ENCODE measurements at regions not wholly inside any gene's neighbourhood (a gene's known extent, or its start where the extent isn't known, plus 50 kb on each side); places are given as distances from the start of the nearest gene placed in this dataset.
"Not testable (repeated sequence)": the region's sequence is repeated elsewhere in the genome, so short reads cannot be mapped to it uniquely, and the experiment has no call there.

DNA sequence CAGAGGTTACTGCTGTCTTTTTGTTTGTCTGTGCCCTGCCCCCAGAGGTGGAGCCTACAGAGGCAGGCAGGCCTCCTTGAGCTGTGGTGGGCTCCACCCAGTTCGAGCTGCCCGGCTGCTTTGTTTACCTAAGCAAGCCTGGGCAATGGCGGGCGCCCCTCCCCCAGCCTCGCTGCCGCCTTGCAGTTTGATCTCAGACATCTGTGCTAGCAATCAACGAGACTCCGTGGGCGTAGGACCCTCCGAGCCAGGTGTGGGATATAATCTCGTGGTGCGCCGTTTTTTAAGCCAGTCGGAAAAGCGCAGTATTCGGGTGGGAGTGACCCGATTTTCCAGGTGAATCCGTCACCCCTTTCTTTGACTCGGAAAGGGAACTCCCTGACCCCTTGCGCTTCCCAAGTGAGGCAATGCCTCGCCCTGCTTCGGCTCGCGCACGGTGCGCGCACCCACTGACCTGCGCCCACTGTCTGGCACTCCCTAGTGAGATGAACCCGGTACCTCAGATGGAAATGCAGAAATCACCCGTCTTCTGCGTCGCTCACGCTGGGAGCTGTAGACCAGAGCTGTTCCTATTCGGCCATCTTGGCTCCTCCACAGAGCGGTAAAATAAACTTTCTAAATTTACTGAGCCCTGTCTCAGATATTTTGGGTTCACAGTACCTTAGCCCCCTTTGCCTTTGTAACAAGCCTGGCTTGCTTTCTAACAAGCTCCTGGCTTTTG lies 64.9 kb upstream of the ENPEP start:
- not testable (repeated sequence) for H3K9me3 ChIP-seq (ENCODE audit: control insufficient read depth, insufficient read depth, low read depth, low read length); H3K4me3 ChIP-seq (ENCODE audit: low read depth, low read length); H3K4me1 ChIP-seq (ENCODE audit: control insufficient read depth, insufficient read depth, low read length); H3K36me3 ChIP-seq (ENCODE audit: control insufficient read depth in 2 of 2, insufficient read depth in 1 of 2, low read length in 2 of 2)
- peak overlapping the region; percentile 96 for H3K27ac ChIP-seq (ENCODE audit: extremely low read depth, low read depth, low read length)
- POLR2A ChIA-PET: interaction anchor here (1.1 kb wide), 1 partner anchor 79 kb away, joined by 5 read pairs; no protein-coding TSS in a partner anchor
- CTCF ChIA-PET: interaction anchor here (0.5 to 0.6 kb wide), 2 partner anchors 123 to 477 kb away, joined by 3 to 4 read pairs; no protein-coding TSS in a partner anchor
- TF ChIP-seq ZBTB48 (tag by site-specific recombination; IDR thresholded peaks at IDR 0.05) (peak; percentile 76; the same call in 1 of the 2 replicates), YY1 (tag by site-specific recombination; IDR thresholded peaks at IDR 0.05) (peak; percentile 50; the same call in 1 of the 2 replicates), ZBTB26 (tag by site-specific recombination; optimal IDR thresholded peaks at IDR 0.05) (peak; percentile 51), KLF1 (tag by site-specific recombination; IDR thresholded peaks at IDR 0.05) (0 out of 2 replicates have a peak, but pooled peaks have one; percentile 19), ZNF335 (tag by site-specific recombination; conservative IDR thresholded peaks at IDR 0.05) (peak; percentile 33; the same call in 1 of the 2 replicates)
- TF ChIP-seq, protein P1, sequence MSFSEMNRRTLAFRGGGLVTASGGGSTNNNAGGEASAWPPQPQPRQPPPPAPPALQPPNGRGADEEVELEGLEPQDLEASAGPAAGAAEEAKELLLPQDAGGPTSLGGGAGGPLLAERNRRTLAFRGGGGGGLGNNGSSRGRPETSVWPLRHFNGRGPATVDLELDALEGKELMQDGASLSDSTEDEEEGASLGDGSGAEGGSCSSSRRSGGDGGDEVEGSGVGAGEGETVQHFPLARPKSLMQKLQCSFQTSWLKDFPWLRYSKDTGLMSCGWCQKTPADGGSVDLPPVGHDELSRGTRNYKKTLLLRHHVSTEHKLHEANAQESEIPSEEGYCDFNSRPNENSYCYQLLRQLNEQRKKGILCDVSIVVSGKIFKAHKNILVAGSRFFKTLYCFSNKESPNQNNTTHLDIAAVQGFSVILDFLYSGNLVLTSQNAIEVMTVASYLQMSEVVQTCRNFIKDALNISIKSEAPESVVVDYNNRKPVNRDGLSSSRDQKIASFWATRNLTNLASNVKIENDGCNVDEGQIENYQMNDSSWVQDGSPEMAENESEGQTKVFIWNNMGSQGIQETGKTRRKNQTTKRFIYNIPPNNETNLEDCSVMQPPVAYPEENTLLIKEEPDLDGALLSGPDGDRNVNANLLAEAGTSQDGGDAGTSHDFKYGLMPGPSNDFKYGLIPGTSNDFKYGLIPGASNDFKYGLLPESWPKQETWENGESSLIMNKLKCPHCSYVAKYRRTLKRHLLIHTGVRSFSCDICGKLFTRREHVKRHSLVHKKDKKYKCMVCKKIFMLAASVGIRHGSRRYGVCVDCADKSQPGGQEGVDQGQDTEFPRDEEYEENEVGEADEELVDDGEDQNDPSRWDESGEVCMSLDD (tag by site-specific recombination; IDR thresholded peaks at IDR 0.05): 0 out of 2 replicates have a peak, but pooled peaks have one; percentile 42

GRCh38 chr4:110400086-110400485 lies 75.9 kb upstream of the ENPEP start:
- CTCF ChIA-PET: interaction anchor here (0.6 kb wide), 1 partner anchor 199 kb away, joined by 3 read pairs; no protein-coding TSS in a partner anchor
- Histone ChIP-seq H3K27ac (ENCODE audit: extremely low read depth, low read depth, low read length) (no peak overlapping the region), H3K4me1 (ENCODE audit: control insufficient read depth, insufficient read depth, low read length) (no peaks in the 10 kb centered on the region), H3K9me3 (ENCODE audit: control insufficient read depth, insufficient read depth, low read depth, low read length) (no peaks in the 10 kb centered on the region), H3K36me3 (ENCODE audit: control insufficient read depth in 2 of 2, insufficient read depth in 1 of 2, low read length in 2 of 2) (no peaks in the 10 kb centered on the region), H3K4me3 (ENCODE audit: low read depth, low read length) (no peak overlapping the region)
- no peak for TF ChIP-seq MYNN (tag by site-specific recombination; IDR thresholded peaks at IDR 0.05; ENCODE audit: borderline replicate concordance)
- TF ChIP-seq, protein P2, sequence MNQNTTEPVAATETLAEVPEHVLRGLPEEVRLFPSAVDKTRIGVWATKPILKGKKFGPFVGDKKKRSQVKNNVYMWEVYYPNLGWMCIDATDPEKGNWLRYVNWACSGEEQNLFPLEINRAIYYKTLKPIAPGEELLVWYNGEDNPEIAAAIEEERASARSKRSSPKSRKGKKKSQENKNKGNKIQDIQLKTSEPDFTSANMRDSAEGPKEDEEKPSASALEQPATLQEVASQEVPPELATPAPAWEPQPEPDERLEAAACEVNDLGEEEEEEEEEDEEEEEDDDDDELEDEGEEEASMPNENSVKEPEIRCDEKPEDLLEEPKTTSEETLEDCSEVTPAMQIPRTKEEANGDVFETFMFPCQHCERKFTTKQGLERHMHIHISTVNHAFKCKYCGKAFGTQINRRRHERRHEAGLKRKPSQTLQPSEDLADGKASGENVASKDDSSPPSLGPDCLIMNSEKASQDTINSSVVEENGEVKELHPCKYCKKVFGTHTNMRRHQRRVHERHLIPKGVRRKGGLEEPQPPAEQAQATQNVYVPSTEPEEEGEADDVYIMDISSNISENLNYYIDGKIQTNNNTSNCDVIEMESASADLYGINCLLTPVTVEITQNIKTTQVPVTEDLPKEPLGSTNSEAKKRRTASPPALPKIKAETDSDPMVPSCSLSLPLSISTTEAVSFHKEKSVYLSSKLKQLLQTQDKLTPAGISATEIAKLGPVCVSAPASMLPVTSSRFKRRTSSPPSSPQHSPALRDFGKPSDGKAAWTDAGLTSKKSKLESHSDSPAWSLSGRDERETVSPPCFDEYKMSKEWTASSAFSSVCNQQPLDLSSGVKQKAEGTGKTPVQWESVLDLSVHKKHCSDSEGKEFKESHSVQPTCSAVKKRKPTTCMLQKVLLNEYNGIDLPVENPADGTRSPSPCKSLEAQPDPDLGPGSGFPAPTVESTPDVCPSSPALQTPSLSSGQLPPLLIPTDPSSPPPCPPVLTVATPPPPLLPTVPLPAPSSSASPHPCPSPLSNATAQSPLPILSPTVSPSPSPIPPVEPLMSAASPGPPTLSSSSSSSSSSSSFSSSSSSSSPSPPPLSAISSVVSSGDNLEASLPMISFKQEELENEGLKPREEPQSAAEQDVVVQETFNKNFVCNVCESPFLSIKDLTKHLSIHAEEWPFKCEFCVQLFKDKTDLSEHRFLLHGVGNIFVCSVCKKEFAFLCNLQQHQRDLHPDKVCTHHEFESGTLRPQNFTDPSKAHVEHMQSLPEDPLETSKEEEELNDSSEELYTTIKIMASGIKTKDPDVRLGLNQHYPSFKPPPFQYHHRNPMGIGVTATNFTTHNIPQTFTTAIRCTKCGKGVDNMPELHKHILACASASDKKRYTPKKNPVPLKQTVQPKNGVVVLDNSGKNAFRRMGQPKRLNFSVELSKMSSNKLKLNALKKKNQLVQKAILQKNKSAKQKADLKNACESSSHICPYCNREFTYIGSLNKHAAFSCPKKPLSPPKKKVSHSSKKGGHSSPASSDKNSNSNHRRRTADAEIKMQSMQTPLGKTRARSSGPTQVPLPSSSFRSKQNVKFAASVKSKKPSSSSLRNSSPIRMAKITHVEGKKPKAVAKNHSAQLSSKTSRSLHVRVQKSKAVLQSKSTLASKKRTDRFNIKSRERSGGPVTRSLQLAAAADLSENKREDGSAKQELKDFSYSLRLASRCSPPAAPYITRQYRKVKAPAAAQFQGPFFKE (tag by site-specific recombination; IDR thresholded peaks at IDR 0.05; ENCODE audit: borderline replicate concordance): no peak
- POLR2A ChIA-PET: no interaction called here

GRCh38 chr4:110399046-110399445 lies 76.9 kb upstream of the ENPEP start:
- CTCF ChIA-PET; H3K4me3 ChIP-seq (ENCODE audit: low read depth, low read length); H3K4me1 ChIP-seq (ENCODE audit: control insufficient read depth, insufficient read depth, low read length); H3K9me3 ChIP-seq (ENCODE audit: control insufficient read depth, insufficient read depth, low read depth, low read length); POLR2A ChIA-PET; H3K36me3 ChIP-seq (ENCODE audit: control insufficient read depth in 2 of 2, insufficient read depth in 1 of 2, low read length in 2 of 2); H3K27ac ChIP-seq (ENCODE audit: extremely low read depth, low read depth, low read length): not testable (repeated sequence)
